ENCODE measurements at regions not wholly inside any gene's neighbourhood (a gene's known extent, or its start where the extent isn't known, plus 50 kb on each side); places are given as distances from the start of the nearest gene placed in this dataset.

DNA sequence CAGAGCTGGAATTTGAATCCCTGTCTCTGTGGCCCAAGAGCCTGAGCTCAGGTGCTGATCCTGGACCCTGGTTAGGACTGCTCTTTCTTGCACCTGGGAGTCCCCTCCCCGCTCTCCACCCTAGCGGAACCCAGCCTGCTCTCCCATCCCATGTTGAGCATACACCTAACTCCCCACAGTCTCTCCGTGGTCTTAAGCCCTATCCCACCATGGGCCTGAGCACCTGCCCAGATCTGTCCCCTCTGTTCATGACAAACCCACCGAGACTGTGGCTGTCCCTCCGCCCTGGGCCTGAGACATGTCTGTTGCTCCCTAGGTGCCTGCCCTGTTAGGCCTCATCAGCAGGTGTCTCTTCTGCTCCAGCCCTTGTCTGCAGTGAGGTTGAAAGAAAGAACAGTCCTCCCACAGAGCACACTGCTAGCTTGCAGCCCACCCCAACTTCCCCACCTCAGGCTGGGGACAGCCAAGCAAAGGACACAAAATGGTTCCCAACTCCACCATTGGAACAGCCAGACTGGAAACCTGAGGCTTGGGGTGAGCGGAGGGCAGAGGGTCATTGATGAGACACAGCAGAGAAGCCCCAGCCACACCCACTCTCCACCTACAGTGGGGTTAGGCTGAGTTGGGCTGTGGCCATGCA is 118.5 kb downstream of the MATN1 start:
- TF ChIP-seq POLR2A (IDR thresholded peaks at IDR 0.05; ENCODE audit: extremely low read depth, insufficient read length) = no peak
- TF ChIP-seq, protein P1, sequence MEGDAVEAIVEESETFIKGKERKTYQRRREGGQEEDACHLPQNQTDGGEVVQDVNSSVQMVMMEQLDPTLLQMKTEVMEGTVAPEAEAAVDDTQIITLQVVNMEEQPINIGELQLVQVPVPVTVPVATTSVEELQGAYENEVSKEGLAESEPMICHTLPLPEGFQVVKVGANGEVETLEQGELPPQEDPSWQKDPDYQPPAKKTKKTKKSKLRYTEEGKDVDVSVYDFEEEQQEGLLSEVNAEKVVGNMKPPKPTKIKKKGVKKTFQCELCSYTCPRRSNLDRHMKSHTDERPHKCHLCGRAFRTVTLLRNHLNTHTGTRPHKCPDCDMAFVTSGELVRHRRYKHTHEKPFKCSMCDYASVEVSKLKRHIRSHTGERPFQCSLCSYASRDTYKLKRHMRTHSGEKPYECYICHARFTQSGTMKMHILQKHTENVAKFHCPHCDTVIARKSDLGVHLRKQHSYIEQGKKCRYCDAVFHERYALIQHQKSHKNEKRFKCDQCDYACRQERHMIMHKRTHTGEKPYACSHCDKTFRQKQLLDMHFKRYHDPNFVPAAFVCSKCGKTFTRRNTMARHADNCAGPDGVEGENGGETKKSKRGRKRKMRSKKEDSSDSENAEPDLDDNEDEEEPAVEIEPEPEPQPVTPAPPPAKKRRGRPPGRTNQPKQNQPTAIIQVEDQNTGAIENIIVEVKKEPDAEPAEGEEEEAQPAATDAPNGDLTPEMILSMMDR (IDR thresholded peaks at IDR 0.05; ENCODE audit: low read depth, low read length) = no peak
- TF ChIP-seq MYC (IDR thresholded peaks at IDR 0.05; ENCODE audit: low read depth, low read length) = no peak

Measured in NB4 (cell line).